DND-41 (cell line): ENCODE measurements at regions not wholly inside any gene's neighbourhood (a gene's known extent, or its start where the extent isn't known, plus 50 kb on each side); places are given as distances from the start of the nearest gene placed in this dataset.

Experiments used
- ATAC-seq: fragments of 200-7000 bp; cut with Tn5 transposase; 3 replicates; pipeline ENCODE4 v1.9.1; 2021; ENCODE audit warnings: low read depth; ENCODE audit not compliant: insufficient read depth
- DNase-seq: peaks from one replicate; pipeline ENCODE4 v3.0.0-alpha.2; 2020
- H2AFZ ChIP-seq: 2 replicates; pipeline ENCODE4 v1.6.0; 2012; ENCODE audit warnings: low read depth, low read length
- H3K27ac ChIP-seq: 2 replicates; pipeline ENCODE4 v1.5.1; 2012; ENCODE audit warnings: low read length, inconsistent platforms
- H3K27me3 ChIP-seq: fragments of 200-600 bp; sonication (generic); 2 replicates; pipeline ENCODE4 v1.6.0; 2012; ENCODE audit warnings: low read length, mild to moderate bottlenecking, inconsistent platforms; ENCODE audit not compliant: insufficient read depth, poor library complexity
- H3K36me3 ChIP-seq: 2 replicates; pipeline ENCODE4 v1.5.1; 2012; ENCODE audit warnings: low read length, inconsistent platforms; ENCODE audit not compliant: insufficient read depth
- H3K4me1 ChIP-seq: 2 replicates; pipeline ENCODE4 v1.5.1; 2012; ENCODE audit warnings: mild to moderate bottlenecking, low read length; ENCODE audit not compliant: insufficient read depth
- H3K4me2 ChIP-seq: 2 replicates; pipeline ENCODE4 v1.6.0; 2012; ENCODE audit warnings: mild to moderate bottlenecking, moderate library complexity, low read length, inconsistent platforms; ENCODE audit not compliant: insufficient read depth
- H3K4me3 ChIP-seq, 2 experiments: fragments of 200-600 bp in 1 of 2; shearing (Covaris generic) in 1 of 2; 2 replicates each; pipeline ENCODE4 v1.5.1; 2012 to 2016; ENCODE audit warnings: inconsistent platforms in 2 of 2, low read length in 2 of 2, mild to moderate bottlenecking in 2 of 2, low read depth in 1 of 2, moderate library complexity in 1 of 2
- H3K79me2 ChIP-seq: 2 replicates; pipeline ENCODE4 v1.6.0; 2012; ENCODE audit warnings: low read length, inconsistent platforms; ENCODE audit not compliant: insufficient read depth
- H3K9ac ChIP-seq: 2 replicates; pipeline ENCODE4 v1.6.0; 2012; ENCODE audit warnings: low read depth, mild to moderate bottlenecking, inconsistent platforms, low read length, moderate library complexity
- H3K9me3 ChIP-seq: 2 replicates; pipeline ENCODE4 v1.5.1; 2012; ENCODE audit warnings: low read length, moderate library complexity, mild to moderate bottlenecking, inconsistent platforms; ENCODE audit not compliant: insufficient read depth, severe bottlenecking
- H4K20me1 ChIP-seq: 2 replicates; pipeline ENCODE4 v1.6.0; 2012; ENCODE audit warnings: low read length; ENCODE audit not compliant: insufficient read depth
- CTCF ChIP-seq: IDR thresholded peaks from 2 replicates; pipeline ENCODE4 v1.5.1; 2012; ENCODE audit warnings: borderline replicate concordance, low read length, moderate library complexity, mild to moderate bottlenecking; ENCODE audit not compliant: poor library complexity, severe bottlenecking; ENCODE audit errors: extremely low read depth
- EZH2 ChIP-seq: IDR thresholded peaks from 3 replicates; pipeline ENCODE4 v1.6.1; 2012; ENCODE audit warnings: borderline replicate concordance, low read depth, mild to moderate bottlenecking, moderate library complexity, low read length, inconsistent platforms; ENCODE audit not compliant: severe bottlenecking

GRCh38 chr1:82411605-82412004, 610.9 kb downstream of the ADGRL2 start:
- Histone ChIP-seq H3K27ac (no peak overlapping the region), H2AFZ (no peak overlapping the region), H4K20me1 (no peaks in the 10 kb centered on the region), H3K4me2 (no peak overlapping the region), H3K79me2 (no peaks in the 10 kb centered on the region), H3K36me3 (no peaks in the 10 kb centered on the region), H3K9me3 (no peaks in the 10 kb centered on the region), H3K4me1 (no peaks in the 10 kb centered on the region), H3K27me3 (no peaks in the 10 kb centered on the region), H3K9ac (no peak overlapping the region), H3K4me3 (no peak overlapping the region)
- DNase-seq (no peak), ATAC-seq (no peak)
- TF ChIP-seq CTCF = no peak

- Histone ChIP-seq H3K9me3 (no peaks in the 10 kb centered on the region), H3K79me2 (no peaks in the 10 kb centered on the region), H4K20me1 (no peaks in the 10 kb centered on the region), H3K4me3 (no peak overlapping the region), H3K27ac (no peak overlapping the region), H3K27me3 (no peaks in the 10 kb centered on the region), H3K36me3 (no peaks in the 10 kb centered on the region), H3K4me2 (no peak overlapping the region), H3K4me1 (no peaks in the 10 kb centered on the region), H2AFZ (no peak overlapping the region), H3K9ac (no peak overlapping the region)
- ATAC-seq (no peak), DNase-seq (no peak)
- TF ChIP-seq EZH2 = no peak
- TF ChIP-seq CTCF = no peak
These were observed 604.6 kb downstream of the ADGRL2 start for GRCh38 chr1:82405333-82405732.

GRCh38 chr1:82401116-82401515, 600.4 kb downstream of the ADGRL2 start:
- no peaks in the 10 kb centered on the region for H3K79me2 ChIP-seq
- no peak overlapping the region for H2AFZ ChIP-seq
- no peak overlapping the region for H3K4me2 ChIP-seq
- no peak overlapping the region for H3K27ac ChIP-seq
- H3K4me1 ChIP-seq = no peaks in the 10 kb centered on the region
- DNase-seq = no peak
- H3K36me3 ChIP-seq = no peaks in the 10 kb centered on the region
- no peaks in the 10 kb centered on the region for H4K20me1 ChIP-seq
- TF ChIP-seq EZH2 (no peak), CTCF (no peak)
- no peak overlapping the region for H3K4me3 ChIP-seq
- no peak overlapping the region for H3K9ac ChIP-seq
- no peaks in the 10 kb centered on the region for H3K27me3 ChIP-seq
- no peaks in the 10 kb centered on the region for H3K9me3 ChIP-seq
- no peak for ATAC-seq

GRCh38 chr1:82400521-82400920, 599.8 kb downstream of the ADGRL2 start:
- Histone ChIP-seq H3K27me3 (no peaks in the 10 kb centered on the region), H3K9me3 (no peaks in the 10 kb centered on the region), H4K20me1 (no peaks in the 10 kb centered on the region), H3K27ac (no peak overlapping the region), H3K9ac (no peak overlapping the region), H3K79me2 (no peaks in the 10 kb centered on the region), H3K36me3 (no peaks in the 10 kb centered on the region), H3K4me3 (no peak overlapping the region), H2AFZ (no peak overlapping the region), H3K4me2 (no peak overlapping the region), H3K4me1 (no peaks in the 10 kb centered on the region)
- ATAC-seq (no peak), DNase-seq (no peak)
- TF ChIP-seq EZH2 (no peak), CTCF (no peak)
